GM13977 (cell line): ENCODE measurements at regions not wholly inside any gene's neighbourhood (a gene's known extent, or its start where the extent isn't known, plus 50 kb on each side); places are given as distances from the start of the nearest gene placed in this dataset.
"Not testable (repeated sequence)": the region's sequence is repeated elsewhere in the genome, so short reads cannot be mapped to it uniquely, and the experiment has no call there.

ENCODE experiments used
- DNase-seq: peaks from one replicate; pipeline ENCODE4 v3.0.0; 2012; ENCODE audit warnings: low spot score
- in situ Hi-C: fragments of 300-500 bp; cut with MboI; formaldehyde crosslinking; loops from one replicate; pipeline ENCODE4 v1.12.0; 2022; ENCODE audit warnings: low sequenced_read_pairs, low pct_unique_long_range_greater_than_20kb, mixed read lengths, inconsistent platforms; ENCODE audit not compliant: unreplicated experiment
- TF ChIP-seq, protein P1 (sequence below): IDR thresholded peaks from 2 replicates; pipeline ENCODE4 v1.5.1; 2012; ENCODE audit warnings: mild to moderate bottlenecking, control low read depth; ENCODE audit not compliant: insufficient read depth; ENCODE audit errors: extremely low read depth, missing control alignments

DNA sequence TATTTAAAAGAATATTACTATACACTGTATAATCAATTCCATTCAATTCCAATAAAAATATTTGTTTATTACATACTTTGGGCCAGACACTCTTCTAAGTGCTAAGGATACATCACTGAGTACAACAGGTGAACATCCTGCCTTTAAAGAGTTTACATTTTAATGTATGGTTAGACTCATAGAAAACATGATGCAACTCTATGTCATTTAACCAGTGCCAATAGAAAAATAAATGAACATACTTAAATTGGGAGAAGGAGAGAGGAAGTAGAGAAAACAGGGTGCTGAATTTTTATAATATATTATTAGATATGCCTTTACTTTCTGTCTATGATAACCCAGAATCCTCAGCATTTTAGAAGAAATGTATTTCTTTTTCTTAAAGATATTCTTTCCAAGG is 119.2 kb downstream of the TSEN15 start:
- DNase-seq = no peak
- in situ Hi-C loops = no loop called here
- TF ChIP-seq, protein P1, sequence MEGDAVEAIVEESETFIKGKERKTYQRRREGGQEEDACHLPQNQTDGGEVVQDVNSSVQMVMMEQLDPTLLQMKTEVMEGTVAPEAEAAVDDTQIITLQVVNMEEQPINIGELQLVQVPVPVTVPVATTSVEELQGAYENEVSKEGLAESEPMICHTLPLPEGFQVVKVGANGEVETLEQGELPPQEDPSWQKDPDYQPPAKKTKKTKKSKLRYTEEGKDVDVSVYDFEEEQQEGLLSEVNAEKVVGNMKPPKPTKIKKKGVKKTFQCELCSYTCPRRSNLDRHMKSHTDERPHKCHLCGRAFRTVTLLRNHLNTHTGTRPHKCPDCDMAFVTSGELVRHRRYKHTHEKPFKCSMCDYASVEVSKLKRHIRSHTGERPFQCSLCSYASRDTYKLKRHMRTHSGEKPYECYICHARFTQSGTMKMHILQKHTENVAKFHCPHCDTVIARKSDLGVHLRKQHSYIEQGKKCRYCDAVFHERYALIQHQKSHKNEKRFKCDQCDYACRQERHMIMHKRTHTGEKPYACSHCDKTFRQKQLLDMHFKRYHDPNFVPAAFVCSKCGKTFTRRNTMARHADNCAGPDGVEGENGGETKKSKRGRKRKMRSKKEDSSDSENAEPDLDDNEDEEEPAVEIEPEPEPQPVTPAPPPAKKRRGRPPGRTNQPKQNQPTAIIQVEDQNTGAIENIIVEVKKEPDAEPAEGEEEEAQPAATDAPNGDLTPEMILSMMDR = no peak

DNA sequence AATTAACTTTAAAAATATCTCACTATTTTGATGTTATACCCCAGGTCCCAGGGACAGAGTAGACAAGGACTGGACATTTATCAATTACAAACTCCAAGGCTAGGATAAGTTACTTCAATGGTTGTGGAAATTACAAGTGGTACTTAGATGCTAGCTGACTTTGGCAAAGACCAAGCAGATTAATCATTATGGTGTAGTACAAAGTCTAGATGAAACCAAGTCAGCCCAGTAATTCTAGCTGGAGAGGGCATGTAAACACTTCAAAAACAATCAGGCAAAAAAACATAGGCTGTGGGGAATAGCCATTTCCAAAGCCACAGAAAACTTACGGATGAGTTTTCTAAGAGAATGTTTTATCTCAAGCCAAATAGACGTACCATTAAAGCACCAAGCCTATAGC is 124.5 kb downstream of the TSEN15 start:
- TF ChIP-seq, protein P1 = no peak

GRCh38 chr1:184181044-184181443 is 129.5 kb downstream of the TSEN15 start:
- TF ChIP-seq, protein P1 = no peak
- in situ Hi-C loops = no loop called here
- DNase-seq = no peak

More for the DNA sequence above, 124.5 kb downstream of the TSEN15 start:
- in situ Hi-C loops = no loop called here
- no peak for DNase-seq

DNA sequence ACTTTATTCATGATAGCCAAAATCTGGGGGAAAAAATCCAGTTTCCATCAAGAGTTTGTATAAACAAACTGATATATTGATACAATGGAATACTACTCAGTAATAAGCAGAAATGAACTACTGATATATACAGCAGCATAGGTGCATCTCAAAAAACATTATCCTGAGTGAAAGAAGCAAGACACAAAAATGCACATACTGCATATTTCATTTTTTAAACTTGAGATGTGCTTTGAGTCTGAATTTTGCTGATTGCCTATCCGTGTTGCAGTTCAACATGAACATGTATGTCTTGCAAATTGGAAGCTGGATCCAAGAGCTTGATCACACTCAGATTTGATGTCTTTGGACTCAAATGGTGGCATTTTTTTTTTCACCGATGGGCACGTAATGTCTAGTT is 132.4 kb downstream of the TSEN15 start:
- TF ChIP-seq, protein P1 = no peak
- DNase-seq = no peak
- in situ Hi-C loops = no loop called here

GRCh38 chr1:184184614-184185013 is 133.1 kb downstream of the TSEN15 start:
- in situ Hi-C loops, DNase-seq: not testable (repeated sequence)

DNA sequence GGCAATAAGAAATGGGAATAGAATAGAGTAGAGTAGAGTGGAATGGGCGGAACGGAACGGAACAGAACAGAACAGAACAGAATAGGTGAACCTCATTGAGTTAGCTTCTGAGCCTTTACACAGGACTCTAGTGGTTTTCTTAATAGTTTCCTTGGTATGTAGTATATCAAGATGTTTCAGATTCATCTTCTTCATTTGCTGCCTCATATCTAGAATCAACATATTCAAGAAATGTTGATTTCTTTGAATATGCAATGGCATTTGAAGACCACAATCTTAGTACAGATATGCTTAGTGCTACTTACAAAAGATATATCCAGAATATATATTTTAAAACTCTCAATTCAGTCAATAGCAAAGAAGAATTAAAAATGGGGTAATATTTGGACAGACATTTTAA is 133.8 kb downstream of the TSEN15 start:
- TF ChIP-seq, protein P1 = no peak
- in situ Hi-C loops = no loop called here
- DNase-seq = no peak

DNA sequence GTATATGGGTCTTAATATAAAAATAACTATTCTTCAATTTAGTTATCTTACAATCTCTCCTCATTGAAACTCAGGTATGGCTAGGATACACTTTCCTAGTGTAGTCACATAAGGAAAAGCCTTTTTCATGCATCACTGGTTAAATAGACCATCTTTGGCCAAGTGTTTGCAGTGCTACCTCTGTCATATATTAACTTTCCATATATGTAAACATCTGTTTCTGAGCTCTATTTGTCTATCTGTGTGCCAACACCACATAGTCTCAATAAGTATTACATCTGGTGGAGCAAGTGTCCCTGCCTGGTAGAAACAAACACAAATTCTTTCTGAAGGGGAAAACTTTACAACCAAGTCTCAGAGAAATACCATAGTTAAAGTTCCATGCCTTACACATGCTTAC is 134.6 kb downstream of the TSEN15 start:
- no peak for DNase-seq
- TF ChIP-seq, protein P1 = no peak
- in situ Hi-C loops = no loop called here

- TF ChIP-seq, protein P1 = no peak
Observed at GRCh38 chr1:184187097-184187496, 135.6 kb downstream of the TSEN15 start.

More at GRCh38 chr1:184187097-184187496, 135.6 kb downstream of the TSEN15 start:
- no peak for DNase-seq
- in situ Hi-C loops = no loop called here
